Transverse colon (tissue), 4 donors: ENCODE measurements at regions not wholly inside any gene's neighbourhood (a gene's known extent, or its start where the extent isn't known, plus 50 kb on each side); places are given as distances from the start of the nearest gene placed in this dataset.
"Not testable (repeated sequence)": the region's sequence is repeated elsewhere in the genome, so short reads cannot be mapped to it uniquely, and the experiment has no call there.

Source experiments
- DNase-seq: peaks from one replicate; pipeline ENCODE4 v3.0.0-alpha.2; 2019
- H3K27ac ChIP-seq, 4 donors: fragments of 200-600 bp; sonication (generic); 2 replicates each; pipeline ENCODE4 v1.5.1; 2016 to 2018; ENCODE audit warnings: inconsistent platforms in 4 of 4
- H3K27me3 ChIP-seq: fragments of 200-600 bp; sonication (generic); 2 replicates; pipeline ENCODE4 v1.5.1; 2017; ENCODE audit warnings: inconsistent platforms
- H3K36me3 ChIP-seq, 4 donors: fragments of 200-600 bp; sonication (generic); 2 replicates each; pipeline ENCODE4 v1.5.1; 2017 to 2019; ENCODE audit warnings: inconsistent platforms in 4 of 4
- H3K4me1 ChIP-seq, 4 donors: fragments of 200-600 bp; sonication (generic); 2 replicates each; pipeline ENCODE4 v1.5.1; 2017 to 2020; ENCODE audit warnings: inconsistent platforms in 4 of 4
- H3K4me3 ChIP-seq, 4 donors: fragments of 200-600 bp; sonication (generic); 1 replicate in 1 of 4; 2 replicates in 3 of 4; pipeline versions ENCODE4 v1.5.1 to v1.6.1; 2017 to 2019; ENCODE audit warnings: inconsistent platforms in 4 of 4
- H3K9me3 ChIP-seq, 2 donors: fragments of 200-600 bp; sonication (generic); 2 replicates each; pipeline ENCODE4 v1.5.1; 2017 to 2019; ENCODE audit warnings: inconsistent platforms in 2 of 2
- CTCF ChIP-seq, 5 experiments: fragments of 200-600 bp in 3 of 5; fragments of 450-650 bp in 2 of 5; sonication (generic) in 3 of 5; IDR thresholded peaks; 1 replicate in 2 of 5; 2 replicates in 3 of 5; pipeline ENCODE4 v1.5.1; 2016 to 2017; ENCODE audit warnings: antibody characterized with exemption in 5 of 5, inconsistent platforms in 3 of 5, mild to moderate bottlenecking in 2 of 5, moderate library complexity in 1 of 5
- EP300 ChIP-seq: sonication (generic); formaldehyde crosslinking; IDR thresholded peaks from one replicate; pipeline ENCODE4 v1.6.1; 2017; ENCODE audit warnings: antibody characterized with exemption, low read depth
- POLR2A ChIP-seq: fragments of 450-650 bp; IDR thresholded peaks from one replicate; pipeline ENCODE4 v1.6.1; 2016; ENCODE audit warnings: antibody characterized with exemption, mild to moderate bottlenecking, moderate library complexity
- POLR2AphosphoS5 ChIP-seq, 3 donors: sonication (generic); formaldehyde crosslinking; IDR thresholded peaks; one replicate each; pipeline ENCODE4 v1.6.1; 2016; ENCODE audit warnings: antibody characterized with exemption in 3 of 3
- WGBS, 2 donors: methylation state at CpG; one replicate each; pipeline ENCODE4 v1.1.5; 2018; ENCODE audit warnings: low coverage in 1 of 2; 5-methylcytosine and 5-hydroxymethylcytosine counted together
- in situ Hi-C, 4 donors: fragments of 200-750 bp; cut with MboI; loops; one replicate each; pipeline versions ENCODE4 v1.15.0 to v1.15.1; 2017; ENCODE audit warnings: low sequenced_read_pairs in 3 of 4, low pct_ligation_motif_present in 1 of 4, low pct_unique_long_range_greater_than_20kb in 1 of 4
- intact Hi-C: fragments of 100-400 bp; cut with DNase I; formaldehyde crosslinking; loops from one replicate; pipeline ENCODE4 v1.15.1; 2023; ENCODE audit warnings: low total_unique reads

GRCh38 chr17:27180322-27180721, 113.6 kb upstream of the WSB1 start:
- TF ChIP-seq POLR2AphosphoS5 (IDR thresholded peaks at IDR 0.05) = no peak
- TF ChIP-seq CTCF (IDR thresholded peaks at IDR 0.05) = no peak
- no peak for TF ChIP-seq POLR2A
- no peak for TF ChIP-seq EP300
- intact Hi-C loops (no loop called here), in situ Hi-C loops (no loop called here)
- no peaks in the 10 kb centered on the region for H3K4me1 ChIP-seq
- peaks cover 4 to 5% of the 10 kb centered on the region in 2 donors for H3K9me3 ChIP-seq
- no peak for DNase-seq
- H3K27ac ChIP-seq = no peak overlapping the region
- no peak overlapping the region for H3K4me3 ChIP-seq
- 90 to 93% methylated on average over 5 of the region's 5 CpGs for WGBS, 2 donors
- H3K27me3 ChIP-seq = no peaks in the 10 kb centered on the region
- H3K36me3 ChIP-seq = no peaks in the 10 kb centered on the region

GRCh38 chr17:27181379-27181925, 112.5 kb upstream of the WSB1 start:
- H3K36me3 ChIP-seq, intact Hi-C loops, H3K4me3 ChIP-seq, H3K27ac ChIP-seq, H3K9me3 ChIP-seq, DNase-seq, H3K4me1 ChIP-seq, in situ Hi-C loops, H3K27me3 ChIP-seq: not testable (repeated sequence)
- WGBS, 2 donors = 38 to 46% methylated on average over 2 of the region's 2 CpGs

- Histone ChIP-seq H3K9me3 (peaks cover 4 to 5% of the 10 kb centered on the region in 2 donors), H3K27me3 (no peaks in the 10 kb centered on the region), H3K4me1 (no peaks in the 10 kb centered on the region), H3K27ac (no peak overlapping the region), H3K4me3 (no peak overlapping the region), H3K36me3 (no peaks in the 10 kb centered on the region)
- no peak for TF ChIP-seq CTCF (IDR thresholded peaks at IDR 0.05)
- DNase-seq = no peak
- in situ Hi-C loops (no loop called here), intact Hi-C loops (no loop called here)
- WGBS, 2 donors = 85 to 91% methylated on average over 3 of the region's 3 CpGs
These were observed 112.0 kb upstream of the WSB1 start for GRCh38 chr17:27181935-27182334.

- H3K9me3 ChIP-seq, intact Hi-C loops, in situ Hi-C loops, H3K36me3 ChIP-seq, H3K27me3 ChIP-seq, H3K4me3 ChIP-seq, H3K4me1 ChIP-seq, H3K27ac ChIP-seq: not testable (repeated sequence)
- peak; percentile 53 for DNase-seq
- WGBS, 2 donors = 46% methylated on average over 8 of the region's 8 CpGs; no CpG with 5 or more reads in 1 of the 2 donors
- TF ChIP-seq CTCF (IDR thresholded peaks at IDR 0.05) = peak in 2 of 5 experiments; percentile 27 to 32
These were observed 96.4 kb upstream of the WSB1 start for GRCh38 chr17:27197505-27197904.

- no peaks in the 10 kb centered on the region for H3K27me3 ChIP-seq
- H3K9me3 ChIP-seq = no peaks in the 10 kb centered on the region
- intact Hi-C loops (no loop called here), in situ Hi-C loops (no loop called here)
- no peak for DNase-seq
- H3K36me3 ChIP-seq = no peaks in the 10 kb centered on the region
- no peak overlapping the region for H3K4me3 ChIP-seq
- no peak for TF ChIP-seq EP300
- TF ChIP-seq POLR2A = no peak
- no peak for TF ChIP-seq POLR2AphosphoS5 (IDR thresholded peaks at IDR 0.05)
- no peak for TF ChIP-seq CTCF (IDR thresholded peaks at IDR 0.05)
- no peaks in the 10 kb centered on the region for H3K4me1 ChIP-seq
- H3K27ac ChIP-seq = no peak overlapping the region
- WGBS, 2 donors = 82 to 100% methylated on average over 1 to 4 of the region's 4 CpGs
These were observed 94.0 kb upstream of the WSB1 start for GRCh38 chr17:27199948-27200347.
